Activated CD8-positive, alpha-beta T cell treated with anti-CD3 and anti-CD28 coated beads for 36 hours (primary cell): ENCODE measurements at regions not wholly inside any gene's neighbourhood (a gene's known extent, or its start where the extent isn't known, plus 50 kb on each side); places are given as distances from the start of the nearest gene placed in this dataset.

Experiments used
- ATAC-seq: fragments of 200-7000 bp; cut with Tn5 transposase; one replicate; pipeline ENCODE4 v1.10.0; 2021; ENCODE audit warnings: mild to moderate bottlenecking, moderate library complexity
- CTCF ChIA-PET: fragments of 350-600 bp; sonication (Branson Sonifier 250); formaldehyde crosslinking; loops from one replicate; lab custom pipeline; 2021; ENCODE audit warnings: antibody characterized with exemption; lab: Charles Lee
- POLR2A ChIA-PET: fragments of 350-600 bp; sonication (Branson Sonifier 250); formaldehyde crosslinking; loops from one replicate; lab custom pipeline; 2021; ENCODE audit warnings: antibody characterized with exemption; lab: Charles Lee
- DNase-seq: peaks from one replicate; pipeline ENCODE4 v3.0.0-alpha.2; 2020
- H3K27ac Mint-ChIP-seq: one replicate; pipeline ENCODE4 v1.8.0; 2021; ENCODE audit warnings: mild to moderate bottlenecking, mixed read lengths
- H3K27me3 Mint-ChIP-seq: one replicate; pipeline ENCODE4 v1.8.0; 2021; ENCODE audit warnings: mixed read lengths
- H3K36me3 Mint-ChIP-seq: one replicate; pipeline ENCODE4 v1.8.0; 2021; ENCODE audit warnings: low read depth, mixed read lengths
- H3K4me1 Mint-ChIP-seq: one replicate; pipeline ENCODE4 v1.8.0; 2021; ENCODE audit warnings: low read depth, mixed read lengths
- H3K4me3 Mint-ChIP-seq: one replicate; pipeline ENCODE4 v1.8.0; 2021; ENCODE audit warnings: mild to moderate bottlenecking, moderate library complexity, mixed read lengths
- H3K9me3 Mint-ChIP-seq: one replicate; pipeline ENCODE4 v1.8.0; 2021; ENCODE audit warnings: mixed read lengths
- CTCF ChIP-seq: fragments of 200-600 bp; IDR thresholded peaks from one replicate; pipeline ENCODE4 v1.8.0; 2022; ENCODE audit warnings: antibody characterized with exemption, mild to moderate bottlenecking
- intact Hi-C: fragments of 100-400 bp; cut with micrococcal nuclease; formaldehyde crosslinking; loops from one replicate; pipeline ENCODE4 v1.10.0; 2022

DNA sequence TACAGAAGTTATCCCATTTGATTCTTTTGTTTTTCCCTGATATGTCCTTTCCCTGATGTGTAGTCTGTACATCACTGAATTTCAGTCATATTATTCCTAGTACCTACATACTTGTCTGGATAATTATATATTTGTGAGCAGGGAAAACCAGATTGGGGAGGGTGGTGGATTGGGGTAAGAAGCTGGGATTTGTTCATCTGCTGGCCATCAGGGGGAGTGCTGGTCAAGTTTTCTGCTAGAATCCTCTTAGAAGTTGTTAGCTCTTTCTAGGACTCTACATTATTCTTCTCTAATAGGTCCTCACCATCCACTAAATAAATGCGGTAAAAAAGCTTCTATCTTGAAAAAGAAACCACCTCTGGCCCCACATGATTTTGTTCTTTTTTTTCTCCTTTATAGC, 232.7 kb upstream of the TAC1 start:
- Mint-ChIP-seq H3K27me3 (peaks cover 5% of the 10 kb centered on the region), H3K9me3 (peaks cover 1% of the 10 kb centered on the region), H3K27ac (no peak overlapping the region), H3K4me1 (no peaks in the 10 kb centered on the region), H3K36me3 (no peaks in the 10 kb centered on the region), H3K4me3 (no peak overlapping the region)
- intact Hi-C loops, result loop anchor here (5.0 kb wide), 1 partner anchor 338 kb away; no protein-coding TSS in a partner anchor
- TF ChIP-seq CTCF, result peak; percentile 41
- ChIA-PET POLR2A (no interaction called here), CTCF (interaction anchor here (1.1 to 1.4 kb wide), 5 partner anchors 14 to 337 kb away, joined by 3 to 5 read pairs (median 3); no protein-coding TSS in a partner anchor)
- peak; percentile 28 for DNase-seq
- ATAC-seq, result no peak

GRCh38 chr7:97503367-97504094, 228.4 kb upstream of the TAC1 start:
- Mint-ChIP-seq H3K4me1 (no peaks in the 10 kb centered on the region), H3K36me3 (no peaks in the 10 kb centered on the region), H3K27ac (no peak overlapping the region), H3K27me3 (no peaks in the 10 kb centered on the region), H3K4me3 (no peak overlapping the region), H3K9me3 (no peaks in the 10 kb centered on the region)
- POLR2A ChIA-PET, result no interaction called here
- DNase-seq (no peak), ATAC-seq (no peak)
- CTCF ChIA-PET, result no interaction called here
- intact Hi-C loops, result no loop called here
- TF ChIP-seq CTCF, result no peak

GRCh38 chr7:97506728-97507127, 225.2 kb upstream of the TAC1 start:
- ChIA-PET POLR2A (no interaction called here), CTCF (no interaction called here)
- ATAC-seq, result no peak
- H3K4me1 Mint-ChIP-seq, result no peaks in the 10 kb centered on the region
- no peaks in the 10 kb centered on the region for H3K9me3 Mint-ChIP-seq
- no peaks in the 10 kb centered on the region for H3K36me3 Mint-ChIP-seq
- no peak overlapping the region for H3K4me3 Mint-ChIP-seq
- H3K27ac Mint-ChIP-seq, result no peak overlapping the region
- no peaks in the 10 kb centered on the region for H3K27me3 Mint-ChIP-seq
- TF ChIP-seq CTCF, result no peak
- no peak for DNase-seq
- intact Hi-C loops, result no loop called here

DNA sequence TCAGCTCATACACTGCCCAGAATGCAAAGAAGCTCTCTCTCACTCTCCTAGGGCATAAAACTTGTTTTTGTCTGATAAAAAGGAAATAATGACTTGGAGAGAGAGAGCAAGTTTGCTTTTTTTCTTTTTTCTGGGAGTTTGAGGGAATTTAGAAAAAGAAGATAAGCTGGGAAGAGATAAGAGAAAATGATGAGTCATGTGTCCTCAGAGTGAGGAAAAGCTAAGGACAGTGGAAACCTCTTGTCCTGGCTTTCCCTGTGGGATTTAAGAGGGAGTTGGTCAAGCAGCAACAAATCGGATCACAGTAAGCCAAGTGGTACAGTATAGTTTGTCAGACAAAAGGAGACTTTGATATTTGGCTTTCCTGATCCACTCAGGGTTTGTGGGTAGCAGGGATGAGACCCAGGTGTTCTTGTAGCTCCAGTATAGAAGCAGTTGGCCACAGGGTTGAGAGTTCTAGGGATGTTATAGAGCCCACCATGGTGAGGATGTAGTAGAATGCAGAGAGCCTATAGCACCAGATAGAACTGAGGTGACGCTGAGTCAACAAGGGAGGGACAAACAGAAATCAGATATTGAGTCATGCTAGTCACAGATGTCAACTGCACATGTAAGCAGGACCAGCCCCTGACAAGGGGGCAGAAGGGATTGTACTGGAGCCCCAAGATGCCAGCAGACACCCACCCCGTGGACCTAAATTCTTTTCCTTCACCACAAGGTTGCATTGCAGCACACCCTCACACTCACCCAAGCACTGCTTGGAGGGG, 219.3 kb upstream of the TAC1 start:
- Mint-ChIP-seq H3K4me3 (no peak overlapping the region), H3K4me1 (no peaks in the 10 kb centered on the region), H3K9me3 (no peaks in the 10 kb centered on the region), H3K27me3 (peaks cover 3% of the 10 kb centered on the region), H3K27ac (no peak overlapping the region), H3K36me3 (no peaks in the 10 kb centered on the region)
- DNase-seq (no peak), ATAC-seq (no peak)
- POLR2A ChIA-PET, result no interaction called here
- CTCF ChIA-PET, result interaction anchor here (1.2 kb wide), 1 partner anchor 13 kb away, joined by 3 read pairs; no protein-coding TSS in a partner anchor
- intact Hi-C loops, result no loop called here
- TF ChIP-seq CTCF, result no peak

- ChIA-PET CTCF (interaction anchor here (1.2 kb wide), 1 partner anchor 14 kb away, joined by 3 read pairs; no protein-coding TSS in a partner anchor), POLR2A (no interaction called here)
- Mint-ChIP-seq H3K27ac (no peak overlapping the region), H3K27me3 (peaks cover 3% of the 10 kb centered on the region), H3K9me3 (no peaks in the 10 kb centered on the region), H3K4me1 (no peaks in the 10 kb centered on the region), H3K36me3 (no peaks in the 10 kb centered on the region), H3K4me3 (no peak overlapping the region)
- ATAC-seq, result no peak
- DNase-seq, result no peak
- no peak for TF ChIP-seq CTCF
- intact Hi-C loops, result no loop called here
Observed at GRCh38 chr7:97513326-97513725, 218.6 kb upstream of the TAC1 start.
